ENCODE measurements at regions not wholly inside any gene's neighbourhood (a gene's known extent, or its start where the extent isn't known, plus 50 kb on each side); places are given as distances from the start of the nearest gene placed in this dataset.

- TF ChIP-seq POLR2A (IDR thresholded peaks at IDR 0.05) (no peak), CTCF (IDR thresholded peaks at IDR 0.05) (no peak), POLR2AphosphoS5 (IDR thresholded peaks at IDR 0.05) (no peak)
Measured at GRCh38 chr16:7839568-7839967, 506.9 kb downstream of the RBFOX1 start.
